Mesendoderm (in vitro differentiated cells): ENCODE measurements at regions not wholly inside any gene's neighbourhood (a gene's known extent, or its start where the extent isn't known, plus 50 kb on each side); places are given as distances from the start of the nearest gene placed in this dataset.

ENCODE experiments used
- DNase-seq: peaks from one replicate; pipeline ENCODE4 v3.0.0; 2013
- H2AK5ac ChIP-seq: 2 replicates; pipeline ENCODE4 v1.6.1; 2013; ENCODE audit warnings: low read length, inconsistent platforms
- H2BK120ac ChIP-seq: 2 replicates; pipeline ENCODE4 v1.6.1; 2013; ENCODE audit warnings: low read depth, mild to moderate bottlenecking, low read length, moderate library complexity, mixed read lengths
- H2BK15ac ChIP-seq: replicated peaks from 2 replicates; pipeline ENCODE4 v1.6.1; 2013; ENCODE audit warnings: low read depth, mild to moderate bottlenecking, moderate library complexity
- H2BK5ac ChIP-seq: 2 replicates; pipeline ENCODE4 v1.6.1; 2013; ENCODE audit warnings: low read length, inconsistent platforms
- H3K18ac ChIP-seq: 2 replicates; pipeline ENCODE4 v1.6.1; 2013; ENCODE audit warnings: mild to moderate bottlenecking, low read length, mixed read lengths
- H3K23ac ChIP-seq: one replicate; pipeline ENCODE4 v1.6.1; 2013; ENCODE audit warnings: low read length
- H3K27ac ChIP-seq: 2 replicates; pipeline ENCODE4 v1.5.1; 2013; ENCODE audit warnings: low read depth, mild to moderate bottlenecking, inconsistent platforms, low read length, moderate library complexity
- H3K27me3 ChIP-seq: 2 replicates; pipeline ENCODE4 v1.6.1; 2013; ENCODE audit warnings: low read length, control low read depth, mild to moderate bottlenecking, inconsistent platforms; ENCODE audit not compliant: insufficient read depth, poor library complexity
- H3K36me3 ChIP-seq: 2 replicates; pipeline ENCODE4 v1.6.1; 2013; ENCODE audit warnings: low read length, inconsistent platforms; ENCODE audit not compliant: control insufficient read depth, insufficient read depth
- H3K4ac ChIP-seq: one replicate; pipeline ENCODE4 v1.6.1; 2013; ENCODE audit warnings: low read depth, mild to moderate bottlenecking, low read length, moderate library complexity
- H3K4me1 ChIP-seq: 2 replicates; pipeline ENCODE4 v1.6.1; 2013; ENCODE audit warnings: low read depth, low read length, inconsistent platforms; ENCODE audit not compliant: control insufficient read depth
- H3K4me2 ChIP-seq: 2 replicates; pipeline ENCODE4 v1.6.1; 2013; ENCODE audit warnings: low read length
- H3K4me3 ChIP-seq: 2 replicates; pipeline ENCODE4 v1.5.1; 2013; ENCODE audit warnings: mild to moderate bottlenecking, low read length
- H3K56ac ChIP-seq: one replicate; pipeline ENCODE4 v1.6.1; 2013; ENCODE audit warnings: low read length
- H3K79me1 ChIP-seq: 2 replicates; pipeline ENCODE4 v1.6.1; 2013; ENCODE audit warnings: low read length, inconsistent platforms
- H3K79me2 ChIP-seq: 2 replicates; pipeline ENCODE4 v1.6.1; 2013; ENCODE audit warnings: mild to moderate bottlenecking, low read length; ENCODE audit not compliant: control insufficient read depth, insufficient read depth
- H3K9ac ChIP-seq: 2 replicates; pipeline ENCODE4 v1.6.1; 2013; ENCODE audit warnings: low read length, inconsistent platforms
- H4K5ac ChIP-seq: one replicate; pipeline ENCODE4 v1.6.1; 2013; ENCODE audit warnings: low read length
- H4K8ac ChIP-seq: one replicate; pipeline ENCODE4 v1.6.1; 2013; ENCODE audit warnings: low read depth, mild to moderate bottlenecking, control low read depth, low read length, moderate library complexity
- WGBS: extraction: QIAGEN DNeasy Blood & Tissue Kit; methylation state at CpG from one replicate; pipeline ENCODE4 v1.1.7; 2013; ENCODE audit warnings: low lambda C conversion rate, missing lambda C conversion rate; ENCODE audit not compliant: insufficient coverage; ENCODE audit errors: extremely low coverage; 5-methylcytosine and 5-hydroxymethylcytosine counted together

DNA sequence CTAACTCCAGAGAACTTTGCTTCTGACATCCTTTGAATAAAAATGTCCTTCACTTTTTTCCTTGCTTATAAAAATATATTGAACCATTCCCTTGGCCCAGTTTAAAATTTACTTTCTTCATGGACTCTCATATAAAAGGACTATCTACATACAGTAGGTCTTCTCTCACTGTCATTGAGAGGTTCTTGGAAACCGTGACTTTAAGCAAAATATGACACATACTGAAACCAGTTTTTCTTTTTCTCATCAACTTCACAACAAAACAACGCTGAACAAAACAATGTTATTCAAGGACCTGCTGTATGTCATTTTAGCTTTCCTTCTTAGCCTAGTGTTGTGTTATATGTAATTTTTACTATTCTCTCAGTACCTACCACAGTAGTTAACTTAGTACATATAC lies 496.8 kb downstream of the CENPC start:
- no peak for DNase-seq
- Histone ChIP-seq H3K4me3 (no peak overlapping the region), H3K4ac (no peak overlapping the region), H2BK120ac (no peak overlapping the region), H2BK15ac (no peak overlapping the region), H3K4me1 (no peaks in the 10 kb centered on the region), H3K79me1 (no peaks in the 10 kb centered on the region), H2AK5ac (no peak overlapping the region), H4K8ac (no peak overlapping the region), H3K23ac (no peak overlapping the region), H3K18ac (no peak overlapping the region), H3K36me3 (no peaks in the 10 kb centered on the region), H4K5ac (no peak overlapping the region), H3K56ac (no peak overlapping the region), H3K79me2 (no peaks in the 10 kb centered on the region), H3K27me3 (no peaks in the 10 kb centered on the region), H3K27ac (no peak overlapping the region), H2BK5ac (no peak overlapping the region), H3K9ac (no peak overlapping the region), H3K4me2 (no peak overlapping the region)
- WGBS = no CpG with 5 or more reads among the region's 2 CpGs

DNA sequence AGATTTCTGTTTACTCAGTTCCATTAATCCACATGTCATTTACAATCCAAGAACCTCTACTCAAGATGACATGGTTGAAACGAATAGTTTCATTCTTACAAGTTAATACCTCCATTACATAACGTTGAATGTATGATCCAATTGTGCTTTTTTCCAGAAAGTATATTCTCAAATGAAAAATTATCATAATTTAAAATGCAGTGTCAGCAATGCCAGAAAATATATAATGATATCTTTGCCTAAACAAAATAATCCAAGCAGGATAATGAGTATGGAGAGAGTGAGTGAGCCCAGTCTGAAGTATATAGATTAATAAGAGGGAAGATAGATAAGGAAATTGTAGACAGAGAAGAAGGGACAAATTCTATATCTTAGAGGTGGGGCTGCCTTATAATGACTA lies 505.0 kb downstream of the CENPC start:
- WGBS = no CpG with 5 or more reads among the region's 2 CpGs
- Histone ChIP-seq H3K36me3 (no peaks in the 10 kb centered on the region), H3K79me1 (no peaks in the 10 kb centered on the region), H3K18ac (no peak overlapping the region), H4K5ac (no peak overlapping the region), H4K8ac (no peak overlapping the region), H3K4me2 (no peak overlapping the region), H2BK15ac (no peak overlapping the region), H3K4me1 (no peaks in the 10 kb centered on the region), H3K4ac (no peak overlapping the region), H3K9ac (no peak overlapping the region), H2BK120ac (no peak overlapping the region), H2BK5ac (no peak overlapping the region), H3K4me3 (no peak overlapping the region), H3K79me2 (no peaks in the 10 kb centered on the region), H3K27me3 (no peaks in the 10 kb centered on the region), H3K56ac (no peak overlapping the region), H2AK5ac (no peak overlapping the region), H3K23ac (no peak overlapping the region), H3K27ac (no peak overlapping the region)
- DNase-seq = no peak

DNA sequence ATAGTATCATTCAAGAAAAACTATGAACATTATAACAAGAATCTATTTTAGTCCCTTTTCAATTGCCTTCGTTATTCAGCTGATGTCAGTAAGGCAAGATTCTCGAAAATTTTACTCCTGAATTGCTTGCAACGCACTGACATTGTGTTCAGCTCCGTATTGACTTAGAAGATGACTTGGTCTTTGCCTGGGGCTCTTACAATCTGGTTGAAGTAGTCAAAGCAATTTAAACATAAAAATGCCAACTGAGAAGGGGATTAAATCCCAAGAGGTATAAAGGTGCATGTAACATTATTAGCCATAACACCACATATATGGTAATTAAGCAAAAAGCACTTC lies 507.1 kb downstream of the CENPC start:
- H3K27ac ChIP-seq = no peak overlapping the region
- H3K4me2 ChIP-seq = no peak overlapping the region
- H3K36me3 ChIP-seq = no peaks in the 10 kb centered on the region
- H3K4ac ChIP-seq = no peak overlapping the region
- no peak overlapping the region for H3K4me3 ChIP-seq
- H4K5ac ChIP-seq = no peak overlapping the region
- no peak overlapping the region for H2BK15ac ChIP-seq
- H3K56ac ChIP-seq = no peak overlapping the region
- no peak for DNase-seq
- no peaks in the 10 kb centered on the region for H3K79me2 ChIP-seq
- no peak overlapping the region for H2BK120ac ChIP-seq
- H3K4me1 ChIP-seq = no peaks in the 10 kb centered on the region
- no peak overlapping the region for H2BK5ac ChIP-seq
- H3K9ac ChIP-seq = no peak overlapping the region
- WGBS = no CpG with 5 or more reads among the region's 4 CpGs
- no peaks in the 10 kb centered on the region for H3K79me1 ChIP-seq
- no peak overlapping the region for H3K18ac ChIP-seq
- H4K8ac ChIP-seq = no peak overlapping the region
- H2AK5ac ChIP-seq = no peak overlapping the region
- H3K23ac ChIP-seq = no peak overlapping the region
- no peaks in the 10 kb centered on the region for H3K27me3 ChIP-seq

DNA sequence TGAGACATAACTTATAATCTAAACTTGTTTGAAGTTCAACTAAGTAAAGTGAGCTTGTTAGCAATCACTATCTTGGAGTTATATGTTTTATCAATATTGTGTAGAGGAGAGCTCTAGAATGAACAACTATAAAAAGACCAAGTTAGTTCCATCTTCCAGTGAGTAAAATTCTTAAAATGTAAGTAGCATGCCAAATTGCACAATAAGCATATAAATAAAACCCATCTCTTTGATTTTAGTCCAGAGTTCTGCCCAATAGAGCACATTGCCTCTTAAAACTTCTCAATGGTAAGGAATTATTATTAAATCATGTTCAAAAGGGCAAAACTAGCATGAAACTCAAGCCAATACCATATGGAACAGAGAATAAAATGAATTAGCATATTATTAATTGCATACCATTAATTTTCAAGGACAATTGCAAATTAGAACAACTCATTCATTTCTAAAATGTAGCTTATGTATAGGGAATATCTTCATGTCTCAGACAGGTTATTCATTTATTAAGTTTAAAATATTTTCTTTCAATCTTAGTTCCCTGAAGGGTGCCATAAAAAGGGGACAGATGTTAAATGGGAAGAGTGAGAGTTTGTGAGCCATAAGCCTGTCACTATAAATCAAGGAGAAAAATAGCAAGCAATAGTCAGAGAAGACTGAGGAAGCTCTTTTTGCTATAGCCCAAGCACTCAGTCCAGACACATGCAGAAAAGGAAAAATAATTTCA lies 507.6 kb downstream of the CENPC start:
- no peaks in the 10 kb centered on the region for H3K79me2 ChIP-seq
- no peaks in the 10 kb centered on the region for H3K4me1 ChIP-seq
- no peak overlapping the region for H3K56ac ChIP-seq
- no peak overlapping the region for H3K4me3 ChIP-seq
- no peak overlapping the region for H3K27ac ChIP-seq
- H2AK5ac ChIP-seq = no peak overlapping the region
- H3K23ac ChIP-seq = no peak overlapping the region
- H2BK15ac ChIP-seq = no peak overlapping the region
- no peak overlapping the region for H4K5ac ChIP-seq
- no peaks in the 10 kb centered on the region for H3K27me3 ChIP-seq
- no peak overlapping the region for H2BK120ac ChIP-seq
- DNase-seq = no peak
- no peak overlapping the region for H3K9ac ChIP-seq
- no peak overlapping the region for H3K4me2 ChIP-seq
- no peaks in the 10 kb centered on the region for H3K79me1 ChIP-seq
- H4K8ac ChIP-seq = no peak overlapping the region
- no peak overlapping the region for H2BK5ac ChIP-seq
- no peaks in the 10 kb centered on the region for H3K36me3 ChIP-seq
- no peak overlapping the region for H3K4ac ChIP-seq
- H3K18ac ChIP-seq = no peak overlapping the region

DNA sequence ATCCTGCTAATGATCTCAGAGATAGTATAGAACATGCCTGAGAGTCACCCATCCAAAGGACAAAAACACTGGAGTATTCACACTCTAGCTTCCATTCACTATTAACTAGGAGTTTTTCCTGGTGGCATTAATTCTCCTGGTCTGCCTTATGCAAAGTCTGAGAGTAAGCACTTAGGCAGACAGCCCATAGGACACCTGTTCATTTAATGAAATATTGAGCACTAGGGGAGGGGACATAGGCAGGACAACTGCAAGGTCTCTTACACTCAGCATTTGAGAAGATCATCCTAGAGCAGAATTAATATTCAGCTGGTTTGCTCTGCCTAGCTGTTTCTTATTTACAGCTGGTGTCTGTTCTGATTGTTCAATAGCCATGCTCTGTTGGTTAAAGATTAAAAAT lies 508.5 kb downstream of the CENPC start:
- DNase-seq = no peak
- no peaks in the 10 kb centered on the region for H3K79me2 ChIP-seq
- no peaks in the 10 kb centered on the region for H3K36me3 ChIP-seq
- H3K56ac ChIP-seq = no peak overlapping the region
- no peak overlapping the region for H3K18ac ChIP-seq
- H3K27me3 ChIP-seq = no peaks in the 10 kb centered on the region
- no peak overlapping the region for H2AK5ac ChIP-seq
- no peak overlapping the region for H2BK5ac ChIP-seq
- no peak overlapping the region for H4K5ac ChIP-seq
- H3K4me2 ChIP-seq = no peak overlapping the region
- no peak overlapping the region for H3K9ac ChIP-seq
- no peak overlapping the region for H3K4me3 ChIP-seq
- no peak overlapping the region for H4K8ac ChIP-seq
- H3K23ac ChIP-seq = no peak overlapping the region
- H3K4me1 ChIP-seq = no peaks in the 10 kb centered on the region
- no peak overlapping the region for H2BK15ac ChIP-seq
- no peak overlapping the region for H3K27ac ChIP-seq
- no peak overlapping the region for H2BK120ac ChIP-seq
- no peaks in the 10 kb centered on the region for H3K79me1 ChIP-seq
- no peak overlapping the region for H3K4ac ChIP-seq

DNA sequence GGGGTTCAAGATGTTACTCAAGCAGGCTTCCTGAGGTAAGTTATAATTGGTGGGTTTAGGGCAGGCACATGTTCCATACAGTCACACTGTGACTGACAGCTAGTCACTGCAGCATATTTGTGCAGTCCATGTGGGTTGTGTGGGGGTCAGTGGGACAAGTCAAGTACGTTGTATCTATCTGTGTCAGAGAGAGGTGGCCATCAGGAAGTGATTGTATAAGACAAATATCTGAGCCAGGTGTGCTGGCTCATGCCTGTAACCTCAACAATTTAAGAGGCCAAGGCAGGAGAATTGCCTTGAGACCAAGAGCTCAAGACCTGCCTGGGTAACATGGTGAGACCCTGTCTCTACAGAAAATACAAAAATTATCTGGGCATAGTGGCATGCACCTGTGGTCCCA lies 509.3 kb downstream of the CENPC start:
- H4K8ac ChIP-seq = no peak overlapping the region
- H3K4me2 ChIP-seq = no peak overlapping the region
- H3K23ac ChIP-seq = no peak overlapping the region
- H2BK5ac ChIP-seq = no peak overlapping the region
- no CpG with 5 or more reads among the region's 1 CpG for WGBS
- no peaks in the 10 kb centered on the region for H3K4me1 ChIP-seq
- no peaks in the 10 kb centered on the region for H3K79me2 ChIP-seq
- H2BK120ac ChIP-seq = no peak overlapping the region
- no peak overlapping the region for H3K18ac ChIP-seq
- H3K56ac ChIP-seq = no peak overlapping the region
- no peaks in the 10 kb centered on the region for H3K36me3 ChIP-seq
- H3K27ac ChIP-seq = no peak overlapping the region
- no peak overlapping the region for H2BK15ac ChIP-seq
- no peak overlapping the region for H3K4ac ChIP-seq
- no peak overlapping the region for H3K4me3 ChIP-seq
- H3K9ac ChIP-seq = no peak overlapping the region
- H3K27me3 ChIP-seq = no peaks in the 10 kb centered on the region
- no peak for DNase-seq
- no peak overlapping the region for H2AK5ac ChIP-seq
- no peaks in the 10 kb centered on the region for H3K79me1 ChIP-seq
- no peak overlapping the region for H4K5ac ChIP-seq
